H1 (cell line): ENCODE measurements at regions not wholly inside any gene's neighbourhood (a gene's known extent, or its start where the extent isn't known, plus 50 kb on each side); places are given as distances from the start of the nearest gene placed in this dataset.

ENCODE experiments used
- CTCF ChIA-PET: fragments of 300-600 bp; sonication (Branson Sonifier 250); formaldehyde crosslinking; loops from one replicate; lab custom pipeline; 2021; ENCODE audit not compliant: partially characterized antibody; lab: Charles Lee
- POLR2A ChIA-PET: fragments of 300-600 bp; sonication (Branson Sonifier 250); formaldehyde crosslinking; loops from one replicate; lab custom pipeline; 2021; ENCODE audit warnings: inconsistent platforms; ENCODE audit not compliant: partially characterized antibody; lab: Charles Lee
- DNase-seq, 2 experiments: peaks; one replicate each; pipeline versions ENCODE4 v3.0.0 to v3.0.0-alpha.2; 2010 to 2022; ENCODE audit warnings: low spot score in 2 of 2, low read depth in 1 of 2, mixed read lengths in 1 of 2
- FAIRE-seq: peaks from 2 replicates; lab custom pipeline; 2011; peaks lifted over from hg19 to GRCh38; lab: Jason Lieb, UNC
- H2AFZ ChIP-seq: 2 replicates; pipeline ENCODE4 v1.8.1; 2012; ENCODE audit warnings: low read length, inconsistent platforms
- H2AK5ac ChIP-seq: 2 replicates; pipeline ENCODE4 v1.6.1; 2013; ENCODE audit warnings: low read depth, low read length
- H2BK120ac ChIP-seq: replicated peaks from 2 replicates; pipeline ENCODE3; 2013; ENCODE audit warnings: low read depth, low read length, inconsistent platforms
- H2BK12ac ChIP-seq: 2 replicates; pipeline ENCODE4 v1.6.1; 2013; ENCODE audit warnings: low read depth, low read length
- H2BK15ac ChIP-seq: 2 replicates; pipeline ENCODE4 v1.6.1; 2013; ENCODE audit warnings: low read length
- H2BK20ac ChIP-seq: 2 replicates; pipeline ENCODE4 v1.6.1; 2013; ENCODE audit warnings: low read length
- H2BK5ac ChIP-seq: 2 replicates; pipeline ENCODE4 v1.6.1; 2013; ENCODE audit warnings: low read depth, low read length
- H3K14ac ChIP-seq: 2 replicates; pipeline ENCODE4 v1.6.1; 2013; ENCODE audit warnings: inconsistent platforms; ENCODE audit not compliant: insufficient read length
- H3K18ac ChIP-seq: 2 replicates; pipeline ENCODE4 v1.6.1; 2013; ENCODE audit warnings: low read length; ENCODE audit errors: extremely low read depth
- H3K23ac ChIP-seq: 2 replicates; pipeline ENCODE4 v1.6.1; 2013; ENCODE audit warnings: inconsistent platforms; ENCODE audit not compliant: insufficient read length
- H3K23me2 ChIP-seq: 2 replicates; pipeline ENCODE4 v1.6.1; 2013; ENCODE audit warnings: low read depth, low read length
- H3K27ac ChIP-seq: 2 replicates; pipeline ENCODE4 v1.6.1; 2011; ENCODE audit warnings: low read depth, low read length, inconsistent platforms
- H3K27me3 ChIP-seq, 4 experiments: replicated peaks in 1 of 4; 1 replicate in 1 of 4; 2 replicates in 3 of 4; pipeline versions ENCODE4 v1.6.1 to v1.8.1; 2011 to 2013; ENCODE audit warnings: low read length in 3 of 4, mild to moderate bottlenecking in 3 of 4, inconsistent platforms in 2 of 4, mixed read lengths in 2 of 4, moderate library complexity in 1 of 4; ENCODE audit not compliant: control insufficient read depth in 3 of 4, insufficient read depth in 3 of 4; ENCODE audit errors: extremely low read depth in 1 of 4
- H3K36me3 ChIP-seq, 4 experiments: 2 replicates each; pipeline versions ENCODE4 v1.6.1 to v1.8.1; 2011 to 2013; ENCODE audit warnings: mild to moderate bottlenecking in 4 of 4, low read length in 3 of 4, moderate library complexity in 2 of 4, control low read depth in 1 of 4, inconsistent platforms in 1 of 4; ENCODE audit not compliant: insufficient read depth in 4 of 4, control insufficient read depth in 2 of 4
- H3K4ac ChIP-seq: replicated peaks from 2 replicates; pipeline ENCODE3; 2013; ENCODE audit warnings: low read length, low read depth, mixed read lengths, inconsistent platforms; ENCODE audit not compliant: insufficient read length
- H3K4me1 ChIP-seq, 4 experiments: replicated peaks in 1 of 4; 1 replicate in 1 of 4; 2 replicates in 3 of 4; pipeline versions ENCODE4 v1.6.1 to v1.8.1; 2011 to 2013; ENCODE audit warnings: low read length in 3 of 4, inconsistent platforms in 2 of 4, mixed read lengths in 1 of 4; ENCODE audit not compliant: insufficient read depth in 4 of 4, control insufficient read depth in 3 of 4
- H3K4me2 ChIP-seq, 2 experiments: 2 replicates each; pipeline versions ENCODE4 v1.6.1 to v1.8.1; 2011 to 2013; ENCODE audit warnings: low read depth in 2 of 2, low read length in 2 of 2, control low read depth in 1 of 2, inconsistent platforms in 1 of 2, mild to moderate bottlenecking in 1 of 2; ENCODE audit not compliant: insufficient read depth in 1 of 2
- H3K4me3 ChIP-seq, 4 experiments: fragments of 200-600, 300-600 bp in 1 of 4; sonication (generic), shearing (Covaris generic), sonication (Bioruptor Twin) in 1 of 4; 2 replicates each; pipeline versions ENCODE4 v1.5.1 to v1.8.1; 2011 to 2016; ENCODE audit warnings: low read length in 4 of 4, low read depth in 3 of 4, control low read depth in 2 of 4, inconsistent platforms in 2 of 4, mild to moderate bottlenecking in 2 of 4, mixed read lengths in 1 of 4, moderate library complexity in 1 of 4; ENCODE audit not compliant: insufficient read depth in 2 of 4; ENCODE audit errors: extremely low read depth in 1 of 4
- H3K56ac ChIP-seq: replicated peaks from 2 replicates; pipeline ENCODE3; 2013; ENCODE audit warnings: low read depth, mild to moderate bottlenecking, mixed read lengths, low read length, inconsistent platforms; ENCODE audit not compliant: insufficient read length
- H3K79me1 ChIP-seq: 2 replicates; pipeline ENCODE4 v1.6.1; 2013; ENCODE audit warnings: low read depth, low read length, control low read depth
- H3K79me2 ChIP-seq, 2 experiments: 2 replicates each; pipeline versions ENCODE4 v1.6.1 to v1.8.1; 2012 to 2013; ENCODE audit warnings: low read length in 2 of 2, mild to moderate bottlenecking in 2 of 2, inconsistent platforms in 1 of 2; ENCODE audit not compliant: insufficient read depth in 2 of 2, control insufficient read depth in 1 of 2
- H3K9ac ChIP-seq, 4 experiments: replicated peaks in 1 of 4; 1 replicate in 1 of 4; 2 replicates in 3 of 4; pipeline versions ENCODE4 v1.6.1 to v1.8.1; 2011 to 2013; ENCODE audit warnings: low read depth in 3 of 4, low read length in 3 of 4, control low read depth in 2 of 4, mild to moderate bottlenecking in 2 of 4, moderate library complexity in 2 of 4, inconsistent platforms in 1 of 4; ENCODE audit errors: extremely low read depth in 1 of 4
- H3K9me3 ChIP-seq, 2 experiments: 2 replicates each; pipeline versions ENCODE4 v1.6.1 to v1.8.1; 2012 to 2013; ENCODE audit warnings: mild to moderate bottlenecking in 2 of 2, moderate library complexity in 2 of 2, control low read depth in 1 of 2, inconsistent platforms in 1 of 2, low read depth in 1 of 2, low read length in 1 of 2, mixed read lengths in 1 of 2; ENCODE audit not compliant: insufficient read depth in 2 of 2
- H4K20me1 ChIP-seq, 2 experiments: replicated peaks in 1 of 2; 2 replicates each; pipeline versions ENCODE3 to v1.8.1; 2011 to 2013; ENCODE audit warnings: inconsistent platforms in 2 of 2, low read length in 2 of 2, mild to moderate bottlenecking in 1 of 2; ENCODE audit not compliant: insufficient read depth in 2 of 2, control insufficient read depth in 1 of 2
- H4K5ac ChIP-seq: 2 replicates; pipeline ENCODE4 v1.6.1; 2013; ENCODE audit warnings: low read length, low read depth, mixed read lengths, inconsistent platforms; ENCODE audit not compliant: insufficient read length
- H4K8ac ChIP-seq: 2 replicates; pipeline ENCODE4 v1.8.0; 2013; ENCODE audit warnings: mild to moderate bottlenecking, moderate library complexity, low read length, inconsistent platforms; ENCODE audit not compliant: insufficient read depth; ENCODE audit errors: extremely low read depth
- H4K91ac ChIP-seq: replicated peaks from 2 replicates; pipeline ENCODE3; 2013; ENCODE audit warnings: low read length, mixed read lengths, inconsistent platforms; ENCODE audit not compliant: insufficient read length
- ATF3 ChIP-seq: IDR thresholded peaks from 2 replicates; pipeline ENCODE4 v1.6.1; 2011; ENCODE audit warnings: low read depth, mild to moderate bottlenecking, low read length; ENCODE audit not compliant: insufficient read depth
- CHD1 ChIP-seq: IDR thresholded peaks from 2 replicates; pipeline ENCODE4 v1.6.1; 2012; ENCODE audit warnings: low read depth, low read length, improper control_type of control experiment
- CTBP2 ChIP-seq: IDR thresholded peaks from 2 replicates; pipeline ENCODE4 v1.7.0; 2011; ENCODE audit warnings: borderline replicate concordance, mild to moderate bottlenecking, moderate library complexity, mixed read lengths, low read length; ENCODE audit not compliant: insufficient read depth, insufficient read length
- JUN ChIP-seq: IDR thresholded peaks from 2 replicates; pipeline ENCODE4 v1.6.1; 2011; ENCODE audit warnings: low read depth, mild to moderate bottlenecking, improper control_type of control experiment, low read length
- JUND ChIP-seq: IDR thresholded peaks from 2 replicates; pipeline ENCODE4 v1.6.1; 2011; ENCODE audit warnings: mild to moderate bottlenecking, improper control_type of control experiment, low read length
- KDM1A ChIP-seq: fragments of 200-600, 300-600 bp; sonication (generic); IDR thresholded peaks from 2 replicates; pipeline ENCODE4 v1.7.1; 2016; ENCODE audit warnings: mild to moderate bottlenecking, low read length, borderline replicate concordance
- KDM4A ChIP-seq: IDR thresholded peaks from one replicate; pipeline ENCODE4 v1.7.1; 2012; ENCODE audit warnings: low read depth, mild to moderate bottlenecking, moderate library complexity, low read length, inconsistent platforms; ENCODE audit not compliant: severe bottlenecking
- MAX ChIP-seq: IDR thresholded peaks from 2 replicates; pipeline ENCODE4 v1.6.1; 2012; ENCODE audit warnings: inconsistent platforms
- POLR2A ChIP-seq, 2 experiments: IDR thresholded peaks; 1 replicate in 1 of 2; 2 replicates in 1 of 2; pipeline ENCODE4 v1.6.1; 2011; ENCODE audit warnings: low read depth in 2 of 2, low read length in 2 of 2, mild to moderate bottlenecking in 2 of 2; ENCODE audit errors: control extremely low read depth in 1 of 2
- RAD21 ChIP-seq, 2 experiments: IDR thresholded peaks in 1 of 2; conservative IDR thresholded peaks in 1 of 2; 2 replicates each; pipeline ENCODE4 v1.6.1; 2011; ENCODE audit warnings: low read depth in 2 of 2, low read length in 2 of 2, improper control_type of control experiment in 1 of 2, inconsistent platforms in 1 of 2, mild to moderate bottlenecking in 1 of 2, moderate library complexity in 1 of 2
- SIN3A ChIP-seq, 2 experiments: IDR thresholded peaks in 1 of 2; conservative IDR thresholded peaks in 1 of 2; 2 replicates each; pipeline ENCODE4 v1.6.1; 2011 to 2012; ENCODE audit warnings: low read length in 2 of 2, improper control_type of control experiment in 1 of 2, low read depth in 1 of 2, mild to moderate bottlenecking in 1 of 2
- SP1 ChIP-seq: IDR thresholded peaks from 2 replicates; pipeline ENCODE4 v1.6.1; 2011; ENCODE audit warnings: low read depth, low read length
- YY1 ChIP-seq: IDR thresholded peaks from 2 replicates; pipeline ENCODE4 v1.6.1; 2011; ENCODE audit warnings: low read depth, mild to moderate bottlenecking, low read length
- ZNF274 ChIP-seq: IDR thresholded peaks from 2 replicates; pipeline ENCODE4 v1.7.0; 2012; ENCODE audit warnings: low read length, borderline replicate concordance; ENCODE audit errors: extremely low read depth
- WGBS, 2 experiments: shearing (Covaris generic) in 1 of 2; methylation state at CpG; one replicate each; pipeline versions ENCODE4 v1.1.6 to v1.1.7; 2013 to 2015; ENCODE audit warnings: low lambda C conversion rate in 2 of 2, mixed read lengths in 2 of 2, inconsistent platforms in 1 of 2, low coverage in 1 of 2, missing lambda C conversion rate in 1 of 2; ENCODE audit not compliant: insufficient replicate concordance in 2 of 2, insufficient coverage in 1 of 2, insufficient read length in 1 of 2; ENCODE audit errors: extremely low coverage in 1 of 2, missing lambda C conversion rate in 1 of 2; 5-methylcytosine and 5-hydroxymethylcytosine counted together

- no peak overlapping the region for H2BK15ac ChIP-seq
- no peak overlapping the region for H3K14ac ChIP-seq
- WGBS, 2 experiments: 80% methylated on average over 2 of the region's 2 CpGs; no CpG with 5 or more reads in 1 of the 2 experiments
- no peaks in the 10 kb centered on the region for H3K36me3 ChIP-seq
- DNase-seq: no peak
- H3K79me1 ChIP-seq: no peaks in the 10 kb centered on the region
- H2BK5ac ChIP-seq: no peak overlapping the region
- no peak overlapping the region for H3K23ac ChIP-seq
- TF ChIP-seq JUN (no peak), KDM4A (no peak), CHD1 (no peak), JUND (no peak), MAX (no peak), POLR2A (IDR thresholded peaks at IDR 0.05; ENCODE audit: control extremely low read depth in 1 of 2, low read depth in 2 of 2, low read length in 2 of 2) (no peak), RAD21 (IDR thresholded peaks at IDR 0.05 in 1 of 2, conservative IDR thresholded peaks at IDR 0.05 in 1 of 2; ENCODE audit: low read depth in 2 of 2, low read length in 2 of 2) (no peak), KDM1A (no peak), SIN3A (conservative IDR thresholded peaks at IDR 0.05 in 1 of 2, IDR thresholded peaks at IDR 0.05 in 1 of 2; ENCODE audit: low read depth in 1 of 2, low read length in 2 of 2) (no peak), YY1 (no peak), ZNF274 (no peak), SP1 (no peak), ATF3 (no peak), CTBP2 (no peak)
- TF ChIP-seq, all 59 proteins: peak for 0
- no peak overlapping the region for H2BK20ac ChIP-seq
- H4K20me1 ChIP-seq: no peaks in the 10 kb centered on the region
- H3K4me1 ChIP-seq: no peaks in the 10 kb centered on the region
- H3K56ac ChIP-seq: no peak overlapping the region
- H2BK120ac ChIP-seq: no peak overlapping the region
- no peaks in the 10 kb centered on the region for H3K9me3 ChIP-seq
- ChIA-PET CTCF (interaction anchor here (0.7 kb wide), 1 partner anchor 964 kb away, joined by 3 read pairs; no protein-coding TSS in a partner anchor), POLR2A (no interaction called here)
- H3K27me3 ChIP-seq: no peaks in the 10 kb centered on the region
- H4K91ac ChIP-seq: no peak overlapping the region
- H4K8ac ChIP-seq: no peak overlapping the region
- no peaks in the 10 kb centered on the region for H3K79me2 ChIP-seq
- no peak overlapping the region for H3K9ac ChIP-seq
- H2AFZ ChIP-seq: no peak overlapping the region
- H3K4me3 ChIP-seq: no peak overlapping the region
- no peak overlapping the region for H2BK12ac ChIP-seq
- H3K23me2 ChIP-seq: no peaks in the 10 kb centered on the region
- FAIRE-seq: no peak
- H3K18ac ChIP-seq: no peak overlapping the region
- H3K4me2 ChIP-seq: no peak overlapping the region
- H3K27ac ChIP-seq: no peak overlapping the region
- no peak overlapping the region for H2AK5ac ChIP-seq
- H4K5ac ChIP-seq: no peak overlapping the region
- no peak overlapping the region for H3K4ac ChIP-seq
These were observed 392.2 kb downstream of the PPP1R2C start for GRCh38 chrX:42385730-42386129.
